Naive B cell (primary cell): ENCODE measurements at regions not wholly inside any gene's neighbourhood (a gene's known extent, or its start where the extent isn't known, plus 50 kb on each side); places are given as distances from the start of the nearest gene placed in this dataset.

Source experiments
- ATAC-seq, 2 donors: fragments of 150-1000 bp; cut with Tn5 transposase; 2 replicates each; pipeline ENCODE4 v1.10.0; 2021; ENCODE audit warnings: low read depth in 2 of 2, mild to moderate bottlenecking in 2 of 2, moderate library complexity in 2 of 2
- DNase-seq: peaks from one replicate; pipeline ENCODE4 v3.0.0; 2022
- H3K27ac Mint-ChIP-seq, 6 donors: one replicate each; pipeline ENCODE4 v1.8.0; 2020 to 2022; ENCODE audit warnings: mild to moderate bottlenecking in 6 of 6, mixed read lengths in 6 of 6, moderate library complexity in 5 of 6, inconsistent platforms in 2 of 6
- H3K27me3 Mint-ChIP-seq, 3 donors: one replicate each; pipeline ENCODE4 v1.8.0; 2021 to 2022; ENCODE audit warnings: mixed read lengths in 3 of 3, mild to moderate bottlenecking in 1 of 3
- H3K36me3 Mint-ChIP-seq, 2 donors: one replicate each; pipeline ENCODE4 v1.8.0; 2020 to 2022; ENCODE audit warnings: mixed read lengths in 2 of 2, inconsistent platforms in 1 of 2, mild to moderate bottlenecking in 1 of 2
- H3K4me1 Mint-ChIP-seq, 3 donors: one replicate each; pipeline ENCODE4 v1.8.0; 2020 to 2022; ENCODE audit warnings: mixed read lengths in 3 of 3, inconsistent platforms in 1 of 3, mild to moderate bottlenecking in 1 of 3, moderate library complexity in 1 of 3
- H3K4me3 Mint-ChIP-seq, 8 donors: one replicate each; pipeline ENCODE4 v1.8.0; 2020 to 2022; ENCODE audit warnings: mild to moderate bottlenecking in 8 of 8, mixed read lengths in 8 of 8, moderate library complexity in 8 of 8, inconsistent platforms in 2 of 8
- H3K9me3 Mint-ChIP-seq, 7 donors: one replicate each; pipeline ENCODE4 v1.8.0; 2020 to 2022; ENCODE audit warnings: mixed read lengths in 7 of 7, mild to moderate bottlenecking in 5 of 7, inconsistent platforms in 2 of 7, moderate library complexity in 1 of 7

DNA sequence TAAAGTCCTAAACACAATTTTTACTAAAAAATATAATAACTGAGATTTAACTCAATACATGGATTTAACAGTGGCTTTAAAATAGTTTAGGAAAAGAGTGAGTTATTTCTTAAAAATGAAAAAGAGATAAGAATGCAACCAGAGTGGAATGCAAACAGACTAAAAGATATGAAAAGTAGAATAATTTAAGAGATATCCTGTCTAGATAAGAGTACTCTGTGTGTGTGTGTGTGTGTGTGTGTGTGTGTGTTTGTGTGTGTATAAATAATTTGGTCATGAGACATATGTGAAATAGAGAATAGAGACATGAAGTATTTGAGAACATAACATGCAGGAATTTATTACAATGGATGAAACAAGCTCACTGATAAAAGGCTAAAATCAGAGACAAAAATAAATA is 986.9 kb upstream of the CHORDC1 start:
- no peak for DNase-seq
- Mint-ChIP-seq H3K27ac (no peak overlapping the region), H3K4me3 (no peak overlapping the region), H3K4me1 (no peaks in the 10 kb centered on the region), H3K27me3 (no peaks in the 10 kb centered on the region), H3K36me3 (no peaks in the 10 kb centered on the region), H3K9me3 (peaks cover 0 to 6% (median 2%) of the 10 kb centered on the region in 7 donors)
- ATAC-seq = no peak

DNA sequence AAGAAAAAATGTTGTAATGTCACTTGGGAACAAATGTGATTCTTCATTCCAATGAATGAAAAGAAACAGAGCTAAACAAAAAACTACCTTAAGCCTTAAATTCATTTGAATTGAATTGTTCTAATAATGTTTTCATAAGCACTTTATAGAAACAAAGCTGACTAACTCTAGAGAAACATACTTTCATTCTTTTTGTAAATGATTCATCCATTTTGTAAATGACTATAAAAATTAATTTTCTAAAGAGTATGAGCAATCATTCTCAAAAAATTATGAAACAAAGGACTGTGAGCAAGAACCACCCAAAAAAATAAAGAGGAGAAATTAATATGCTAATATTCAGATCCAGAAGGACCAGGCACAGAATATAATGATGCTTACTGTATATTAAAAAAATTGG is 986.5 kb upstream of the CHORDC1 start:
- no peaks in the 10 kb centered on the region for H3K27me3 Mint-ChIP-seq
- ATAC-seq (no peak), DNase-seq (no peak)
- H3K4me3 Mint-ChIP-seq = no peak overlapping the region
- H3K9me3 Mint-ChIP-seq = peaks cover 0 to 6% (median 2%) of the 10 kb centered on the region in 7 donors
- H3K27ac Mint-ChIP-seq = no peak overlapping the region
- H3K36me3 Mint-ChIP-seq = no peaks in the 10 kb centered on the region
- H3K4me1 Mint-ChIP-seq = no peaks in the 10 kb centered on the region

DNA sequence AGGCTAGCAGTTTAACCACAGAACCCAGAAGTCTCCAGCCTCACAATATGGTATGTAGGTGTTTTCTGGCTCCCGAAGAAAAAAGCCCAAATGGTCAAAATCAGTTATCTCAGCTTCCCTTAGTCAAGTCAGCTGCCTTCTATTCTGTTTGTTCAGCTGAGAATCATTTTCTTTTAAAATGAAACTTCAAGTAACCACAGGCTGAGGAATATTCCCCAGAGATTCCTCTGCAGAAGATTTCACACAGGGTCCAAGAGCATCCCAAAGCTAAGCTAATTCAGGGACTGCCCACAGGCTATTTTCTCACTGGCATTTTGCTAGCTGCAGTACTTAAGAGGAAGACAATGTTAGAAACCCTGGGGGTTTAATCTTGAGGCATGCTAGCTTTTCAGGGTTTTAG is 977.0 kb upstream of the CHORDC1 start:
- Mint-ChIP-seq H3K36me3 (no peaks in the 10 kb centered on the region), H3K27me3 (no peaks in the 10 kb centered on the region), H3K9me3 (peaks cover 0 to 5% (median 4%) of the 10 kb centered on the region in 7 donors), H3K4me3 (no peak overlapping the region), H3K27ac (no peak overlapping the region), H3K4me1 (no peaks in the 10 kb centered on the region)
- DNase-seq = no peak
- no peak for ATAC-seq

DNA sequence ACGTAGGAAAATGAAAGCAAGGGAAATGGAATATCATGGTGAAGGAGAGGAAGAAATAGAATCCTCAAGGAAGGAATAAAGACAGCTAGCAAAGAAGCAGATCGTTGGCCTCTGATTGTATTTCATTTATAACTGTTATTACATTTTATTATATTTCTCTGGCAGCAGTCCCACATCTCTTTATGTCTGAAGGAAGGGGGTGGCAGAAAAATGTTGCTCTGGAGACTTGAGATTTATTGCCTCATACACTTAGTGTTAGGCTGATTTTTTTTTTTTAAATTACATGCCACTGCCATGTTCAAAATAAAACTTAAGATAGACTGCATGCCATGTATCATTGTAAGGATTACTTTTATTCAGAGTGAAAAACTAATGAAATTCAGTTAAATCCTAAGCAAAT is 971.7 kb upstream of the CHORDC1 start:
- ATAC-seq = no peak
- DNase-seq = no peak
- Mint-ChIP-seq H3K27ac (no peak overlapping the region), H3K4me3 (no peak overlapping the region), H3K4me1 (no peaks in the 10 kb centered on the region), H3K27me3 (no peaks in the 10 kb centered on the region), H3K9me3 (peaks cover 0 to 6% (median 4%) of the 10 kb centered on the region in 7 donors), H3K36me3 (no peaks in the 10 kb centered on the region)

DNA sequence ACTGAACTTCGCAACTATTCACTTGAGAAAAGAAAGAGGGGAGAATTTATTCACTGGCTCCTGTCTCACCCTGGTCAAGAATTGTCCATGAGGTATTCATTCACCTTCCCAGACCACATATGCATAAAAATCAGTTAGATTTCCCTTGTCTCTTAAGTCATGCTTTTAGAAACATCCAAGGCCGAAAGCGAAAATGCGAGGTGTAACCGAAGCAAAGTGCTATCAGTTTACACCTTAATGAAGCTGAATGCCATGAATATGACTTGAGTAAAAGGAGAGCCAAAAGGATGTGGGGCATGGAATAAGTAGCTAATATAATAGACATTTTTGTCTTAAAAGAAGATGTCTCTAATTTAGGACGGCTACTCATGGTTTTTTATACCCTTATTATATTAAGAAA is 965.6 kb upstream of the CHORDC1 start:
- Mint-ChIP-seq H3K9me3 (peaks cover 0 to 4% (median 0%) of the 10 kb centered on the region in 7 donors), H3K4me1 (no peaks in the 10 kb centered on the region), H3K36me3 (no peaks in the 10 kb centered on the region), H3K27me3 (no peaks in the 10 kb centered on the region), H3K27ac (no peak overlapping the region), H3K4me3 (no peak overlapping the region)
- ATAC-seq = no peak
- no peak for DNase-seq

DNA sequence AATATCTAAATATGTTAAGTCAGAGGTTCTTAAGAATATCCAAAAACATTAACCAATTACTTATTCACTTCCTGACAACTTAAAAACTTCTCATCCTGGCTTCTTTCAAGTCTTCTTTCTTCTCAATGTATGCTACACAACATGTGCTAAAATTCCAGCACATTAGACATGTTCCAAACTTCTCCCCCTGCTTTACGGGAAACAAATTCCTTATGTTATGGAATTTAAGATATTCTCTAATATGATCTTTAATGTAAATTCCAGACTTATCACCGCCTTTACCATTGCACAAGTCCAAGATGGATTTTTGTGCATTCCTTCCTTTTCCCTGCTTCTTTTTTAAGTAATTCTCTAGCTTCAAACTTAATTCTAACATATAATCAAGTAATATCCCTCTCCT is 964.5 kb upstream of the CHORDC1 start:
- no peaks in the 10 kb centered on the region for H3K27me3 Mint-ChIP-seq
- H3K4me3 Mint-ChIP-seq = no peak overlapping the region

DNA sequence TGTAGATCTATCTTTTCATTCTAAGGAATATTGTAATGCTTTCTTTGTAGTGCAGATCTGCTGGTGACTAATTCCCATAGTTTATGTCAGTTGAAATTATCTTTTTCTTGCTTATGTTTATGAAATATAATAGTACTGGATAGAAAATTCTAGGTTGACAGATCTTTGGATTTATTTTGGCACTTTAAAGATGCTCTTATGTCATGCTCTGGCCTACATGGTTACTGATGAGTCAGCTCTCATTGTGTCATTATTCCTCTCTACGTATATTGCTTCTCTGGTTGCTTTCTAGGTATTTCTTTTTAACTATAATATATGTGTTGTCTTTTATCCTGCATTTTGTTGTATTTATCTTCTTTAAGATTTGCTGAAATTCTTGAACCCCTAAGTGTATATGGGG is 955.5 kb upstream of the CHORDC1 start:
- no peaks in the 10 kb centered on the region for H3K4me1 Mint-ChIP-seq
- H3K36me3 Mint-ChIP-seq = no peaks in the 10 kb centered on the region
- H3K27ac Mint-ChIP-seq = no peak overlapping the region
- peaks cover 0 to 15% (median 8%) of the 10 kb centered on the region in 7 donors for H3K9me3 Mint-ChIP-seq
- DNase-seq = no peak
- ATAC-seq = no peak
- no peaks in the 10 kb centered on the region for H3K27me3 Mint-ChIP-seq
- H3K4me3 Mint-ChIP-seq = no peak overlapping the region

More for the DNA sequence above, 964.5 kb upstream of the CHORDC1 start:
- ATAC-seq (no peak), DNase-seq (no peak)
- Mint-ChIP-seq H3K9me3 (peaks cover 0 to 6% (median 4%) of the 10 kb centered on the region in 7 donors), H3K27ac (no peak overlapping the region), H3K36me3 (no peaks in the 10 kb centered on the region), H3K4me1 (no peaks in the 10 kb centered on the region)

DNA sequence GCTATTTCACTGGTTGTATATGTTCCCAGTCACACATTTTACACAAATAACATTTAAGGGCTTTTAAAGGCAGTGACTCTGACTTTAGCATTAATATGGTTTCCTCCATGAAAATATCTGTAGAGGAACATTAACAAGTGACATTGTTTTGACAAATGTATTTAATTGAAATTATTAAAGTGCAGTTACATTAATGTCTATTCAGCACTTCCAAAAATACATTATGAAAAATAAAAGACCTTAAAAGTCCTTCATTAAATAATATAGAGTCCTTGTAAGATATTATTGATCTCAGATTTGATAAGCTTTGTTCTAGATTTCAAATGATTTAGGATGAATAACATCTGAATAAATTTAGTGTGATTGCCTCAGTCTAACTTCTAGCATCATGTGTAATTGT is 951.9 kb upstream of the CHORDC1 start:
- Mint-ChIP-seq H3K4me1 (no peaks in the 10 kb centered on the region), H3K4me3 (no peak overlapping the region), H3K27ac (no peak overlapping the region), H3K27me3 (no peaks in the 10 kb centered on the region), H3K36me3 (no peaks in the 10 kb centered on the region), H3K9me3 (peaks cover 0 to 10% (median 2%) of the 10 kb centered on the region in 7 donors)
- no peak for DNase-seq
- ATAC-seq = no peak

DNA sequence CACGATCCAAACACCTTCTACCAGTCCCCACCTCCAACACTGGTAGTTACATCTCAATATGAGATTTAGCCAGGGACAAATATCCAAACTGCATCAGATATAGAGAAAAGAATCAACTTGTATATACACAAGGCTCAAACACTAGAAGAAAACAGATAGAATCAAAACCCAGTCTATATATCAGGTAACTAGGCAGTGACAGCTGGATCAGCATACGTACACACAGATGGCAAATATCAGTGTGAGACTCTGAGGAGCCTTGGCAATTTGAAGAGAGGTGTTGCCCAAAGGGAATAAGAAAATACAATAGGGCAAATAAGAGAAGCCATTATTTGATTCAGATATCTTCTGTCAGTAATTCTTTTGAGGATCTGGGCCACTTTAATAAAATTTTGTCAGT is 951.3 kb upstream of the CHORDC1 start:
- no peaks in the 10 kb centered on the region for H3K36me3 Mint-ChIP-seq
- no peaks in the 10 kb centered on the region for H3K27me3 Mint-ChIP-seq
- H3K4me1 Mint-ChIP-seq = no peaks in the 10 kb centered on the region
- H3K4me3 Mint-ChIP-seq = no peak overlapping the region
- no peak for DNase-seq
- no peak overlapping the region for H3K27ac Mint-ChIP-seq
- peaks cover 0 to 10% (median 2%) of the 10 kb centered on the region in 7 donors for H3K9me3 Mint-ChIP-seq
- no peak for ATAC-seq

DNA sequence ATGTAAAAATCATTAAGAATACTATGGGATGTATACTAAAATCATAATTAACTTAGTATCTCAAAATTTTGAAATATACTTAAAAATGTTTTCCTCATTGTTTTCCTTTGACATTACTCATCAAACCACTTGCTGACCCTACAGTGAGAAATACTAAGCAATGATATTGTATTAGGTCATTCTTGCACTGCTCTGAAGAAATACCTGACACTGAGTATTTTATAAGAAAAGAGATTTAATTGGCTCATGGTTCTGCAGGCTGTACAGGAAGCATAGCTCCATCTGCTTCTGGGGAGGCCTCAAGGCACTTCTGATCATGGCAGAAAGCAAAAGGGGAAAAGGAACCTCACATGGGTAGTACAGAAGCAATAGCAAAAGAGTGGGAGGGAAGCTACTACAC is 950.9 kb upstream of the CHORDC1 start:
- Mint-ChIP-seq H3K4me1 (no peaks in the 10 kb centered on the region), H3K27me3 (no peaks in the 10 kb centered on the region), H3K36me3 (no peaks in the 10 kb centered on the region), H3K4me3 (no peak overlapping the region), H3K27ac (no peak overlapping the region), H3K9me3 (peaks cover 0 to 10% (median 2%) of the 10 kb centered on the region in 7 donors)
- no peak for DNase-seq
- no peak for ATAC-seq

DNA sequence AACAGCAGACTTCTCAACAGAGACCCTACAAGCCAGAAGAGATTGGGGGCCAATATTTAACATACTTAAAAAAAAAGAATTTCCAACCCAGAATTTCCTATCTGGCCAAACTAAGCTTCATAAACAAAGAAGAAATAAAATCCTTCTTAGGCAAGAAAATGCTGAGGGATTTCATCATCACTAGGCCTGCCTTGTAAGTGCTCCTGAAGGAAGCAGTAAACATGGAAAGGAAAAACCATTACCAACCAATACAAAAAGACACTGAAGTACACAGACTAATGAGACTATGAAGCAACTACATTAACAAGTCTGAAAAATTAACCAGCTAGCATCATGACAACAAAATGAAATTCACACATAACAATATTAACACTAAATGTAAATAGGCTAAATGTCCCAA is 947.9 kb upstream of the CHORDC1 start:
- no peak for DNase-seq
- Mint-ChIP-seq H3K27me3 (no peaks in the 10 kb centered on the region), H3K9me3 (peaks cover 0 to 7% (median 2%) of the 10 kb centered on the region in 7 donors), H3K4me1 (no peaks in the 10 kb centered on the region), H3K4me3 (no peak overlapping the region), H3K27ac (no peak overlapping the region), H3K36me3 (no peaks in the 10 kb centered on the region)
- ATAC-seq = no peak

DNA sequence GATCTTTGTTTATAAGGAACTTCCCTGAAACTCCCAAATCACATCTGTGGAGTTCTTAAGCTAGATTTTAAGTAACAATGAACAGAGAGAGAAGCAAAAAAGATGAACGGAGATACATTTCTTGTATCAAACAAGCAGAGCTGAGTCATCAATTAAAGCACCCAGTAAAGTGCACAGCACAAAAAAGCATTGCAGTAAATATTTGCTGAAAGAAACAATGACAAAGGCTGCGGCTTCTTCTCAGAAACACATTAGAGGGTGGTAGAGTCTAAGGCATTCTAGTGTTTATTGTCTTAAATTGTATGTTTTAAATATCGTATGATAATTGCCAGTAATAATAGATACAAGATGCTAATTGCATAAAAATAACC is 941.6 kb upstream of the CHORDC1 start:
- Mint-ChIP-seq H3K36me3 (no peaks in the 10 kb centered on the region), H3K27me3 (no peaks in the 10 kb centered on the region), H3K4me3 (no peak overlapping the region), H3K27ac (no peak overlapping the region), H3K4me1 (no peaks in the 10 kb centered on the region), H3K9me3 (peaks cover 0 to 4% (median 3%) of the 10 kb centered on the region in 7 donors)
- DNase-seq (no peak), ATAC-seq (no peak)

DNA sequence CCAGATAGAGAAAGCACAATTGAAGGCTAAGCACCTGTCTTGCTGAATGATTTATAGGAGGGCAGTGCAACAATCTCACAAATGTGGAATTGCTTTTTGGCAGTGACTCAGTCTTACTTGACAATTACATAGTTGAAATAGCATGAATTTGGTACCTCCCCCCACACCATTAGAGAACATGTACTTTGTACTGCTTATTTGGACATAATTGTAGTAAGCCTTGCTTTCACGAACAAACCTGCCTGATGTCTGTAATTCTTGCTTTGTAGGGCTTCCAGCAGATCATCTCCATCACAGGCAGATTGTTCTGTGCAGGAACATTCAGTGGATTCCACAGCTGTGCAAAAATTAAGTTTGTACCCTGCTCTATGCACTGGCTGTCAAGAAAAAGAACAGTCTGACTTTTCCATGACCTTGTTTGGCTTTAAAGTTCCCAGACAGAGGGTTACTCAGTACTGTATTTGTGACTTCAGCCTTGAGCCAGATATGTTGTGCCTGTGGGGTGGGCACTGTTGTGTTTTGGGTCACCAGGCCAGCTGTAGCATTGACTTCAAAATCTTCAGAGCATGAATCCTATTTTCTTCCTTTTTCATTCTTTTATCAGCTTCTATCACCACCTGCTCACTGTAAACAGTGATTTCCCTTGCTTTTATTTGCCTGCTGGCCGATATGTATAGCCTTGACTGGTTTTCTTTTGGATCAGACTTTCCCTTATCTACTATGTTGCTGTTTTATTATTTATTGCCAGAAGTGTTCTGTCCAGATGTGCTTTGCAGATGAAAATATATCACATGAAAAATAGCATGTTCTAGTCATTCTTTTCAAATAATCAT is 941.0 kb upstream of the CHORDC1 start:
- no peak for ATAC-seq

DNA sequence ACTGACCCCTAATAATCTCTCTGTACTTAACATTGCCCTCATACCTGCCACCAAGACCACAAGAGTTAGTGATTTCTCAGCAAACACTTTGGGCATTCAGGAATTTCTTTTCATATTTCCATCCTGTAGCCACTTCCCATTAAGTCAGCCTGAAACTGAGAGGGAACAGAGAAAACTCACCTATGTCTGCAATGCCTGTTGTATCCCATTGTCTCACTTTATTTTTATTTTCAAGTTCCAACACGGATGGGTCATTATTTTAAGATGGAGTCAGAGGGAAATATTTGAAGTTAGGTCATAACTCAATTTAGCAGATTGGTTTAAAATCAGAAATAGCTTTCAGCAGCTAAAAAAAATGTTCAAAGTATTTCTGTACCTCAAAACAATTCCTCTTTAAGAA is 937.8 kb upstream of the CHORDC1 start:
- Mint-ChIP-seq H3K4me1 (no peaks in the 10 kb centered on the region), H3K27me3 (no peaks in the 10 kb centered on the region), H3K36me3 (no peaks in the 10 kb centered on the region), H3K27ac (no peak overlapping the region), H3K4me3 (no peak overlapping the region), H3K9me3 (peaks cover 0 to 4% (median 3%) of the 10 kb centered on the region in 7 donors)
- ATAC-seq (no peak), DNase-seq (no peak)

More for the DNA sequence above, 941.0 kb upstream of the CHORDC1 start:
- no peak overlapping the region for H3K27ac Mint-ChIP-seq
- no peaks in the 10 kb centered on the region for H3K27me3 Mint-ChIP-seq
- peaks cover 0 to 4% (median 3%) of the 10 kb centered on the region in 7 donors for H3K9me3 Mint-ChIP-seq
- no peak for DNase-seq
- H3K4me1 Mint-ChIP-seq = no peaks in the 10 kb centered on the region
- no peaks in the 10 kb centered on the region for H3K36me3 Mint-ChIP-seq
- H3K4me3 Mint-ChIP-seq = no peak overlapping the region
